Neural cell (in vitro differentiated cells): ENCODE measurements at regions not wholly inside any gene's neighbourhood (a gene's known extent, or its start where the extent isn't known, plus 50 kb on each side); places are given as distances from the start of the nearest gene placed in this dataset.

Source experiments
- H2AFZ ChIP-seq: fragments of 200-600, 300-800 bp; sonication (generic), shearing (Covaris generic); 2 replicates; pipeline ENCODE4 v1.6.0; 2014; ENCODE audit warnings: low read depth, mild to moderate bottlenecking, antibody characterized with exemption, low read length, moderate library complexity
- H3F3A ChIP-seq: fragments of 200-600 bp; shearing (Covaris generic); 2 replicates; pipeline ENCODE4 v1.6.1; 2016; ENCODE audit warnings: mild to moderate bottlenecking, moderate library complexity, mixed read lengths, antibody characterized with exemption, low read length; ENCODE audit not compliant: insufficient read depth, poor library complexity, severe bottlenecking
- H3K27ac ChIP-seq: fragments of 200-600, 300-800 bp; sonication (generic), shearing (Covaris generic); 2 replicates; pipeline ENCODE4 v1.5.1; 2014; ENCODE audit warnings: mild to moderate bottlenecking, low read length, moderate library complexity
- H3K27me3 ChIP-seq: fragments of 300-800, 200-600 bp; sonication (generic), shearing (Covaris generic); 2 replicates; pipeline ENCODE4 v1.6.0; 2014; ENCODE audit warnings: mild to moderate bottlenecking, low read depth, low read length, moderate library complexity; ENCODE audit not compliant: insufficient read depth
- H3K36me3 ChIP-seq: fragments of 300-800, 200-600 bp; sonication (generic), shearing (Covaris generic); 2 replicates; pipeline ENCODE4 v1.5.1; 2014; ENCODE audit warnings: mild to moderate bottlenecking, antibody characterized with exemption, low read length, moderate library complexity; ENCODE audit not compliant: insufficient read depth
- H3K4me2 ChIP-seq: fragments of 300-800, 200-600 bp; sonication (generic), shearing (Covaris generic); 2 replicates; pipeline ENCODE4 v1.6.0; 2014; ENCODE audit warnings: mild to moderate bottlenecking, low read length
- H3K4me3 ChIP-seq: fragments of 300-800, 200-600 bp; sonication (generic), shearing (Covaris generic); 2 replicates; pipeline ENCODE4 v1.5.1; 2014; ENCODE audit warnings: mild to moderate bottlenecking, low read length, moderate library complexity
- H3K79me2 ChIP-seq: fragments of 200-600 bp; shearing (Covaris generic); replicated peaks from 2 replicates; pipeline ENCODE4 v1.6.0; 2014; ENCODE audit warnings: mild to moderate bottlenecking, low read length, moderate library complexity; ENCODE audit not compliant: insufficient read depth
- H3K9ac ChIP-seq: fragments of 300-800, 200-600 bp; sonication (generic), shearing (Covaris generic); 2 replicates; pipeline ENCODE4 v1.6.1; 2016; ENCODE audit warnings: mild to moderate bottlenecking, low read length, mixed read lengths
- H3K9me2 ChIP-seq: fragments of 200-600 bp; shearing (Covaris generic); 2 replicates; pipeline ENCODE4 v1.6.1; 2016; ENCODE audit warnings: mild to moderate bottlenecking, low read length, mixed read lengths; ENCODE audit not compliant: insufficient read depth
- H3K9me3 ChIP-seq: fragments of 200-600, 300-800 bp; sonication (generic), shearing (Covaris generic); 2 replicates; pipeline ENCODE4 v1.6.1; 2016; ENCODE audit warnings: mild to moderate bottlenecking, mixed run types, low read length, moderate library complexity, mixed read lengths
- H4K20me1 ChIP-seq: fragments of 200-600 bp; shearing (Covaris generic); 2 replicates; pipeline ENCODE4 v1.6.1; 2016; ENCODE audit warnings: mild to moderate bottlenecking, mixed run types; ENCODE audit not compliant: insufficient read depth
- CTCF ChIP-seq: fragments of 450-650 bp; IDR thresholded peaks from 2 replicates; pipeline ENCODE4 v1.5.1; 2014; ENCODE audit warnings: antibody characterized with exemption, mild to moderate bottlenecking, moderate library complexity; ENCODE audit not compliant: poor library complexity, severe bottlenecking
- EP300 ChIP-seq: fragments of 450-650 bp; conservative IDR thresholded peaks from 2 replicates; pipeline ENCODE4 v1.6.1; 2014; ENCODE audit warnings: antibody characterized with exemption, mild to moderate bottlenecking, moderate library complexity; ENCODE audit not compliant: poor library complexity, severe bottlenecking
- EZH2 ChIP-seq: fragments of 200-600, 300-800 bp; shearing (Covaris generic), sonication (generic); IDR thresholded peaks from 2 replicates; pipeline ENCODE4 v1.6.1; 2014; ENCODE audit warnings: antibody characterized with exemption, low read length, borderline replicate concordance, mild to moderate bottlenecking; ENCODE audit not compliant: insufficient read depth, poor library complexity, severe bottlenecking
- MXI1 ChIP-seq: fragments of 450-650 bp; conservative IDR thresholded peaks from 2 replicates; pipeline ENCODE4 v1.6.1; 2014; ENCODE audit warnings: antibody characterized with exemption, mild to moderate bottlenecking; ENCODE audit not compliant: poor library complexity, severe bottlenecking
- POLR2AphosphoS5 ChIP-seq: IDR thresholded peaks from 2 replicates; pipeline ENCODE4 v1.6.1; 2012
- RAD21 ChIP-seq: fragments of 450-650 bp; conservative IDR thresholded peaks from 2 replicates; pipeline ENCODE4 v1.6.1; 2014; ENCODE audit warnings: antibody characterized with exemption, mild to moderate bottlenecking, moderate library complexity
- REST ChIP-seq: IDR thresholded peaks from 2 replicates; pipeline ENCODE4 v1.6.1; 2012; ENCODE audit warnings: borderline replicate concordance
- SMC3 ChIP-seq: fragments of 450-650 bp; conservative IDR thresholded peaks from 2 replicates; pipeline ENCODE4 v1.6.1; 2014; ENCODE audit warnings: antibody characterized with exemption, mild to moderate bottlenecking, moderate library complexity; ENCODE audit not compliant: poor library complexity
- TAF1 ChIP-seq: IDR thresholded peaks from 2 replicates; pipeline ENCODE4 v1.6.1; 2012; ENCODE audit warnings: low read depth

- no peak for TF ChIP-seq TAF1
- no peak for TF ChIP-seq EP300
- TF ChIP-seq SMC3, result no peak
- no peak for TF ChIP-seq EZH2
- TF ChIP-seq POLR2AphosphoS5, result no peak
- TF ChIP-seq MXI1, result no peak
- no peak for TF ChIP-seq RAD21
- TF ChIP-seq REST, result no peak
- no peak for TF ChIP-seq CTCF
Measured at GRCh38 chr21:16179773-16180172, 450.0 kb downstream of the USP25 start.

GRCh38 chr21:16180614-16181013 is 450.8 kb downstream of the USP25 start:
- Histone ChIP-seq H3K36me3 (no peaks in the 10 kb centered on the region), H3K9ac (no peak overlapping the region), H3K4me3 (no peak overlapping the region), H3K27ac (no peak overlapping the region), H3K27me3 (no peaks in the 10 kb centered on the region), H3K9me3 (no peaks in the 10 kb centered on the region), H4K20me1 (no peaks in the 10 kb centered on the region), H3F3A (no peaks in the 10 kb centered on the region), H3K9me2 (no peaks in the 10 kb centered on the region), H3K79me2 (no peaks in the 10 kb centered on the region), H2AFZ (no peak overlapping the region), H3K4me2 (no peak overlapping the region)
- TF ChIP-seq EP300 (no peak), CTCF (no peak), REST (no peak), POLR2AphosphoS5 (no peak), RAD21 (no peak), TAF1 (no peak), MXI1 (no peak)

More at GRCh38 chr21:16179773-16180172, 450.0 kb downstream of the USP25 start:
- Histone ChIP-seq H3K27ac (no peak overlapping the region), H3K79me2 (no peaks in the 10 kb centered on the region), H3K4me3 (no peak overlapping the region), H2AFZ (no peak overlapping the region), H3K36me3 (no peaks in the 10 kb centered on the region), H3K9ac (no peak overlapping the region), H3F3A (no peaks in the 10 kb centered on the region), H3K4me2 (no peak overlapping the region), H3K9me3 (no peaks in the 10 kb centered on the region), H3K27me3 (no peaks in the 10 kb centered on the region), H4K20me1 (no peaks in the 10 kb centered on the region), H3K9me2 (no peaks in the 10 kb centered on the region)
